ENCODE measurements at regions not wholly inside any gene's neighbourhood (a gene's known extent, or its start where the extent isn't known, plus 50 kb on each side); places are given as distances from the start of the nearest gene placed in this dataset.
"Not testable (repeated sequence)": the region's sequence is repeated elsewhere in the genome, so short reads cannot be mapped to it uniquely, and the experiment has no call there.

GRCh38 chr1:30165116-30165515, 558.3 kb downstream of the MATN1 start:
- no peak for DNase-seq

- DNase-seq, result no peak
Observed at GRCh38 chr1:30164693-30165092, 558.7 kb downstream of the MATN1 start.

GRCh38 chr1:30162565-30162964, 560.8 kb downstream of the MATN1 start:
- no peak for DNase-seq

- no peak for DNase-seq
Observed at GRCh38 chr1:30161953-30162352, 561.4 kb downstream of the MATN1 start.

- no peak for DNase-seq
Observed at GRCh38 chr1:30160999-30161689, 562.2 kb downstream of the MATN1 start.

GRCh38 chr1:30159015-30159414, 564.4 kb downstream of the MATN1 start:
- DNase-seq, result no peak

- not testable (repeated sequence) for DNase-seq
Observed at GRCh38 chr1:30155698-30156097, 567.7 kb downstream of the MATN1 start.

- DNase-seq, result not testable (repeated sequence)
Observed at GRCh38 chr1:30155253-30155652, 568.1 kb downstream of the MATN1 start.

- DNase-seq, result no peak
Observed at GRCh38 chr1:30153743-30154449, 569.5 kb downstream of the MATN1 start.

- no peak for DNase-seq
Observed at GRCh38 chr1:30151826-30152225, 571.6 kb downstream of the MATN1 start.

GRCh38 chr1:30151119-30151518, 572.3 kb downstream of the MATN1 start:
- DNase-seq, result no peak

- DNase-seq, result no peak
Observed at GRCh38 chr1:30149226-30149625, 574.2 kb downstream of the MATN1 start.

GRCh38 chr1:30148676-30149075, 574.7 kb downstream of the MATN1 start:
- DNase-seq, result no peak

GRCh38 chr1:30147188-30147587, 576.2 kb downstream of the MATN1 start:
- DNase-seq, result no peak

- DNase-seq, result no peak
Observed at GRCh38 chr1:30146448-30146847, 576.9 kb downstream of the MATN1 start.

GRCh38 chr1:30145723-30146303, 577.6 kb downstream of the MATN1 start:
- no peak for DNase-seq

- no peak for DNase-seq
Observed at GRCh38 chr1:30144831-30145230, 578.6 kb downstream of the MATN1 start.

GRCh38 chr1:30143517-30143916, 579.9 kb downstream of the MATN1 start:
- no peak for DNase-seq

GRCh38 chr1:30140566-30140965, 582.8 kb downstream of the MATN1 start:
- DNase-seq, result no peak

GRCh38 chr1:30138891-30139290, 584.5 kb downstream of the MATN1 start:
- DNase-seq, result no peak

GRCh38 chr1:30137001-30137400, 586.4 kb downstream of the MATN1 start:
- no peak for DNase-seq

GRCh38 chr1:30135698-30136097, 587.7 kb downstream of the MATN1 start:
- DNase-seq, result no peak

GRCh38 chr1:30134466-30135217, 588.7 kb downstream of the MATN1 start:
- no peak for DNase-seq

Data from hematopoietic multipotent progenitor cell treated with erythropoietin and hydrocortisone succinate and interleukin-3 and kit ligand, for 4 days (in vitro differentiated cells).